AG09319 (cell line): ENCODE measurements at regions not wholly inside any gene's neighbourhood (a gene's known extent, or its start where the extent isn't known, plus 50 kb on each side); places are given as distances from the start of the nearest gene placed in this dataset.

ENCODE experiments used
- DNase-seq: peaks from one replicate; pipeline ENCODE4 v3.0.0-alpha.2; 2010; ENCODE audit warnings: low read depth; ENCODE audit errors: extremely low read depth
- TF ChIP-seq, protein P1 (sequence below): IDR thresholded peaks from 2 replicates; pipeline ENCODE4 v1.5.1; 2011; ENCODE audit warnings: low read depth, mild to moderate bottlenecking, inconsistent platforms, low read length, moderate library complexity

GRCh38 chr20:25750220-25750764 is 53.6 kb upstream of the ZNF337 start:
- TF ChIP-seq, protein P1, sequence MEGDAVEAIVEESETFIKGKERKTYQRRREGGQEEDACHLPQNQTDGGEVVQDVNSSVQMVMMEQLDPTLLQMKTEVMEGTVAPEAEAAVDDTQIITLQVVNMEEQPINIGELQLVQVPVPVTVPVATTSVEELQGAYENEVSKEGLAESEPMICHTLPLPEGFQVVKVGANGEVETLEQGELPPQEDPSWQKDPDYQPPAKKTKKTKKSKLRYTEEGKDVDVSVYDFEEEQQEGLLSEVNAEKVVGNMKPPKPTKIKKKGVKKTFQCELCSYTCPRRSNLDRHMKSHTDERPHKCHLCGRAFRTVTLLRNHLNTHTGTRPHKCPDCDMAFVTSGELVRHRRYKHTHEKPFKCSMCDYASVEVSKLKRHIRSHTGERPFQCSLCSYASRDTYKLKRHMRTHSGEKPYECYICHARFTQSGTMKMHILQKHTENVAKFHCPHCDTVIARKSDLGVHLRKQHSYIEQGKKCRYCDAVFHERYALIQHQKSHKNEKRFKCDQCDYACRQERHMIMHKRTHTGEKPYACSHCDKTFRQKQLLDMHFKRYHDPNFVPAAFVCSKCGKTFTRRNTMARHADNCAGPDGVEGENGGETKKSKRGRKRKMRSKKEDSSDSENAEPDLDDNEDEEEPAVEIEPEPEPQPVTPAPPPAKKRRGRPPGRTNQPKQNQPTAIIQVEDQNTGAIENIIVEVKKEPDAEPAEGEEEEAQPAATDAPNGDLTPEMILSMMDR: no peak
- no peak for DNase-seq

DNA sequence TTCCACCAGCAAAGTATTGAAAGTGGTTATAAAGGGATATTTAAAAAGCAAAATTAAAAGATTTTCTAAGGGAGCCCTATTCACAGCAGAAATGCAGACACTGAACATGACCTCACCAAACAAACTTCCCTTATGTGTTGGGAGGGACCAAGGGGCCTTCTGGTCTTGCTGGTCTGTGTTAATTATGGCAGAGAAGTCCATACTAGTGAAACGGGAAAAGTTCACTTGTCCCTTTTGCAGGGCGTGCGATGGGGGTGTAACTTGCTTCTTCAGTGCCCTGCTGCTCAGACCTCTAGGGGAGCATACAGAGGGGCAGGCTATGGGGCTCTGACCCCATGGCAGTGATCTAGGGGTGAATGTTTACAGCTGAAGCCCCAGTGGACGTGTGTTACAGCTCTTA is 53.0 kb upstream of the ZNF337 start:
- DNase-seq: no peak
- TF ChIP-seq, protein P1: no peak
